ENCODE measurements at regions not wholly inside any gene's neighbourhood (a gene's known extent, or its start where the extent isn't known, plus 50 kb on each side); places are given as distances from the start of the nearest gene placed in this dataset.

DNA sequence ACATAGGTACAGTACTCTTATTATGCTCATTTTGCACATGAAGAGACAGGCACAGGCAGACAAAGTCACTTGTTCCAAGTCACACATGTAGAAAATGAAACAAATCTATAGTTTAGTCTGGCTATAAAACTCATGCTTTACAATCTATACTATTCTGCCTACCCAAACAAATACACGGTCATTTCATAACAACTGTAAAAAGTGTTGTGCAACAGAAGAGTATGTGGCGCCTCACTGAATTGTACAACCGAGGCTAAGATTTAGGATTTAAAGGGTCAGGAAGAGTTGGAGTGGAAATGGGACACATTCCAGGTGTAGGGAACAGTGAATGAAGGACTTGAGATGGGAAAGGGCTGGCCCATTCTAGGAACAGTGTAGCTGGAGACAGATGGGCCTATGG is 82.9 kb upstream of the TRIO start:
- TF ChIP-seq, protein P1, sequence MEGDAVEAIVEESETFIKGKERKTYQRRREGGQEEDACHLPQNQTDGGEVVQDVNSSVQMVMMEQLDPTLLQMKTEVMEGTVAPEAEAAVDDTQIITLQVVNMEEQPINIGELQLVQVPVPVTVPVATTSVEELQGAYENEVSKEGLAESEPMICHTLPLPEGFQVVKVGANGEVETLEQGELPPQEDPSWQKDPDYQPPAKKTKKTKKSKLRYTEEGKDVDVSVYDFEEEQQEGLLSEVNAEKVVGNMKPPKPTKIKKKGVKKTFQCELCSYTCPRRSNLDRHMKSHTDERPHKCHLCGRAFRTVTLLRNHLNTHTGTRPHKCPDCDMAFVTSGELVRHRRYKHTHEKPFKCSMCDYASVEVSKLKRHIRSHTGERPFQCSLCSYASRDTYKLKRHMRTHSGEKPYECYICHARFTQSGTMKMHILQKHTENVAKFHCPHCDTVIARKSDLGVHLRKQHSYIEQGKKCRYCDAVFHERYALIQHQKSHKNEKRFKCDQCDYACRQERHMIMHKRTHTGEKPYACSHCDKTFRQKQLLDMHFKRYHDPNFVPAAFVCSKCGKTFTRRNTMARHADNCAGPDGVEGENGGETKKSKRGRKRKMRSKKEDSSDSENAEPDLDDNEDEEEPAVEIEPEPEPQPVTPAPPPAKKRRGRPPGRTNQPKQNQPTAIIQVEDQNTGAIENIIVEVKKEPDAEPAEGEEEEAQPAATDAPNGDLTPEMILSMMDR (conservative IDR thresholded peaks at IDR 0.05 in 1 of 2, IDR thresholded peaks at IDR 0.05 in 1 of 2; ENCODE audit: extremely low read depth in 1 of 2, insufficient read depth in 1 of 2, low read depth in 1 of 2, low read length in 2 of 2), result no peak
- no peak for TF ChIP-seq EZH2 (IDR thresholded peaks at IDR 0.05; ENCODE audit: borderline replicate concordance, low read length)
